ENCODE measurements at regions not wholly inside any gene's neighbourhood (a gene's known extent, or its start where the extent isn't known, plus 50 kb on each side); places are given as distances from the start of the nearest gene placed in this dataset.

GRCh38 chr1:171403393-171403792 is 81.9 kb upstream of the PRRC2C start:
- Histone ChIP-seq H3K23ac (ENCODE audit: insufficient read length, low read depth, low read length) (no peak overlapping the region), H3K4ac (ENCODE audit: low read depth, low read length) (no peak overlapping the region), H3K4me2 (ENCODE audit: insufficient read depth, insufficient read length, low read length) (no peak overlapping the region), H2AFZ (ENCODE audit: low read length) (no peak overlapping the region), H3K79me1 (ENCODE audit: insufficient read depth, low read depth, low read length, poor library complexity, severe bottlenecking) (no peaks in the 10 kb centered on the region), H2BK15ac (ENCODE audit: low read depth, low read length) (no peak overlapping the region), H3K14ac (ENCODE audit: insufficient read depth, low read length) (no peak overlapping the region), H4K5ac (ENCODE audit: insufficient read length, low read depth, low read length) (no peak overlapping the region), H3T11ph (ENCODE audit: low read length) (no peak overlapping the region), H2BK12ac (ENCODE audit: insufficient read length, low read depth, low read length) (no peak overlapping the region), H3K23me2 (ENCODE audit: insufficient read length, low read depth, low read length, poor library complexity, severe bottlenecking) (no peaks in the 10 kb centered on the region), H3K9ac (ENCODE audit: extremely low read depth, insufficient read length, low read length) (no peak overlapping the region), H3K56ac (ENCODE audit: insufficient read length, low read depth, low read length) (no peak overlapping the region), H2BK120ac (ENCODE audit: low read depth, low read length, poor library complexity, severe bottlenecking) (no peak overlapping the region), H4K91ac (ENCODE audit: insufficient read length, low read depth, low read length) (no peak overlapping the region), H3K27ac (ENCODE audit: insufficient read length, low read depth, low read length) (no peak overlapping the region), H2AK5ac (ENCODE audit: insufficient read length, low read length) (no peak overlapping the region), H4K8ac (replicated peaks; ENCODE audit: insufficient read length, low read depth, low read length) (no peak overlapping the region), H3K18ac (ENCODE audit: insufficient read length, low read depth, low read length) (peak overlapping the region; percentile 27), H3K9me3 (ENCODE audit: control insufficient read depth, low read depth, low read length) (no peaks in the 10 kb centered on the region), H4K20me1 (ENCODE audit: control insufficient read depth, insufficient read depth, insufficient read length) (no peaks in the 10 kb centered on the region), H2BK5ac (ENCODE audit: insufficient read length, low read length) (no peak overlapping the region), H3K79me2 (ENCODE audit: insufficient read depth, low read length) (no peaks in the 10 kb centered on the region), H3K4me1 (ENCODE audit: insufficient read depth, low read length) (no peaks in the 10 kb centered on the region), H2BK20ac (ENCODE audit: low read depth, low read length, poor library complexity, severe bottlenecking) (no peak overlapping the region), H3K27me3 (ENCODE audit: insufficient read depth, low read length) (no peaks in the 10 kb centered on the region)
- H3K27me3 Mint-ChIP-seq (ENCODE audit: low read depth): 0 out of 2 replicates have a peak, but pooled peaks cover 2% of the 10 kb centered on the region
- H3K27ac Mint-ChIP-seq: peak overlapping the region in 1 of 3 experiments; percentile 47; a peak in 2 of 7 replicates
- H3K36me3 Mint-ChIP-seq (ENCODE audit: insufficient read depth in 1 of 3, low read depth in 3 of 3): peaks cover 0 to 5% (median 1%) of the 10 kb centered on the region in 3 experiments; a peak in 1 of 7 replicates
- no CpG with 5 or more reads among the region's 7 CpGs for WGBS (ENCODE audit: extremely low coverage, insufficient read length, low lambda C conversion rate)
- peaks cover 0 to 1% of the 10 kb centered on the region in 2 experiments; a peak in 3 of 5 replicates for H3K9me3 Mint-ChIP-seq
- no peak for TF ChIP-seq CTCF (conservative IDR thresholded peaks at IDR 0.05)
- DNase-seq: peak; percentile 60
- H3K4me1 Mint-ChIP-seq: peaks cover 27% of the 10 kb centered on the region in 2 experiments
- H3K4me3 Mint-ChIP-seq: no peak overlapping the region
